Skeletal muscle cell (primary cell): ENCODE measurements at regions not wholly inside any gene's neighbourhood (a gene's known extent, or its start where the extent isn't known, plus 50 kb on each side); places are given as distances from the start of the nearest gene placed in this dataset.

Experiments used
- DNase-seq: peaks from one replicate; pipeline ENCODE4 v3.0.0-alpha.2; 2010; ENCODE audit warnings: low read depth
- H3K4me3 ChIP-seq: 2 replicates; pipeline ENCODE4 v1.5.1; 2011; ENCODE audit warnings: low read depth, mild to moderate bottlenecking, control low read depth, low read length, moderate library complexity

DNA sequence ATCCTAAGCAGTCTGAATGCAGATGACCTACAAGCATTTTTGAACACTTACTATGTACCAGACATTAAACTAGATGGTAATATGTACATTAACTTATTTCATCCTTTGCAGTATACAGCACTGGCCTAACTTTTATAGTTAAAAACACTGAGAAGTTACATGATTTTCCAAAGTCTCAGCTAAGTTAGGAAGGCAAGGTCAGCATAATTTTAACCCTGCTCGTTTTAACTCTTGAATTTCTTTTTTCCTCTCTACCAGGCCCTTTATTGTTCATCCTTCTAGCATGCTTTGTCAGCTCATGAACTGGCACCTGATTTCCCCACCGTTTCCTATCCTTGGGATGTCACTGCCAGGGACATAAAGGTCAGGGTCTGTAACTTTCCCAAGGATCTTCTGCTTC lies 76.9 kb upstream of the ZC3H11B start:
- no peak overlapping the region for H3K4me3 ChIP-seq
- DNase-seq = no peak

- no peak for DNase-seq
- H3K4me3 ChIP-seq = no peak overlapping the region
These were observed 74.9 kb upstream of the ZC3H11B start for GRCh38 chr1:219687779-219688178.

DNA sequence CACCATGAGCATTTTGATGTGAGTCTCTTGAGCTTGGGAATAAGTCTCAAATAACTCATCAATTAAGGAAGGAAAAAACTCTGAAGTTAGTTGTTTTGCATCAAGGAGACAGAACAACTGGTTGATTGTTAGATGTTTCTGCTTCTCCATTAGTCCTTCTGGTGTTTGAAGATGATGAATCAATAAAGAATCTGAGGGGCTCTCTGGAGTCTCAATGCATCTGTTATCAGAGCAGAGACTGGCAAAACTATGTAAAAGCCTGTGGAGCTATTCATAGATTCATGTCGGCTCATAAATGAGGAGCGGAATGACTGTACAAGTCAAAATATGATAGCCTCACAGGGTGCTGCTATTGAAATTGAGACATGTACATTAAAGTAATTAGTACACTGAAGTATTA lies 73.3 kb upstream of the ZC3H11B start:
- no peak overlapping the region for H3K4me3 ChIP-seq
- no peak for DNase-seq

DNA sequence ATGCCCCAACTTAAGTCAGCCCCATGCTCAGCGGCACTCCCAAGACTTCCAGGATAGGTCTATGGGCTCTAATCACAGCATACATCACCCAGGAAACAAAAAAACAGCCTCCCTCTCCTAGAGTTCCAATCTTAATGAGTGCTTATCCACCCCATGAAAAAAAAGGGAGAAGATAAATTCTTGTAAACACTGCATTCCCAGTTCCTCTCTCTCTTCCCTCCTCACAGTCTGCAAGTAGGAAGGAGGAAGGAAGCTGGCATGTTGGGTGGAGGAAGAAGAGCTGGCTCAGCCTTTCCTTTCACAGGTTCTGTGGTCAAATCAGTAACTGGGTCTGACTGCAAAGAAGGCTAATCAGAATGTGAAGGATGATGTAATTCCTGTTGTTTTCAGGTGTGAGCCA lies 69.9 kb upstream of the ZC3H11B start:
- no peak overlapping the region for H3K4me3 ChIP-seq
- no peak for DNase-seq

- no peak overlapping the region for H3K4me3 ChIP-seq
- no peak for DNase-seq
These were observed 69.0 kb upstream of the ZC3H11B start for GRCh38 chr1:219681876-219682275.

GRCh38 chr1:219676012-219676765 lies 63.3 kb upstream of the ZC3H11B start:
- H3K4me3 ChIP-seq = no peak overlapping the region
- DNase-seq = peak; percentile 43

GRCh38 chr1:219670426-219671149 lies 57.7 kb upstream of the ZC3H11B start:
- no peak for DNase-seq

DNA sequence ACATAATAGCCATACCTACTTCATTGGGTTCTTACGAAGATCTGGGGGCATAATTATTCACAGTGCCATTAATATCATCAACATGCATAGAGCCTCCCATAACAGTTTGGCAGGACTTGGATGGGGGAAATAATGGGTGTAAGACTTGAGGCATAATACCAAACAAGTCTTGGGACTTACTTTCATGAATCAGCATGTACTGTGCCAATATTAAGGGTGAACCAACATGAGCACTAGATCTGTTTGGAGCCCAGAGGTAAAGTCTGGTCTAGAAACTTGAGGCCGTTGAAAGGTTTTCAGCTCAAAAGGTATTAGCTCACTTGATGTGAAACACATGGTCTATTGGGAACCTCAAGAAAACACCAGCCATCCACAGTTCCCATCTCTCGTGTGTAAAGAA lies 56.7 kb upstream of the ZC3H11B start:
- no peak overlapping the region for H3K4me3 ChIP-seq
- DNase-seq = no peak

More at GRCh38 chr1:219670426-219671149, 57.7 kb upstream of the ZC3H11B start:
- no peak overlapping the region for H3K4me3 ChIP-seq

DNA sequence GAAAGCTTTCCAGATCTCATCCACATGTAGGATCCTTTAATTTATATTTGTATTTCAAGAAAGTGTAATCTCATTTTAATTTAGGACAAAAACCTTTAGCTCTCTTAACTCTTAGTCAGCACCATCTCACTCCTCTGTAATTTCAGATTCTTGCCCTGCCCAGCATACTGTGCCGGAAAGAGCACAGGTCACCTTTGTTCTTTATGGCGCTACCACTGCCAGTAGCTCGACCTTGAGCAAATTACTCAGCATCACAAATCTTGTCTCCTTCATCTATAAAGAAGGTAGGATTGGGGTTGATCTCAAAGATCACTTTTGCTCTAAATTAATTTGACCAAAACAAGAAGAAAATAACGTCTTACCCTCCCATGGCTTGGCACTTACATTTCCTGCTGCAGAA lies 56.1 kb upstream of the ZC3H11B start:
- no peak for DNase-seq
- no peak overlapping the region for H3K4me3 ChIP-seq

- no peak overlapping the region for H3K4me3 ChIP-seq
- no peak for DNase-seq
These were observed 55.5 kb upstream of the ZC3H11B start for GRCh38 chr1:219668446-219668845.

- peak; percentile 80 for DNase-seq
- no peak overlapping the region for H3K4me3 ChIP-seq
These were observed 53.3 kb upstream of the ZC3H11B start for GRCh38 chr1:219666242-219666641.

DNA sequence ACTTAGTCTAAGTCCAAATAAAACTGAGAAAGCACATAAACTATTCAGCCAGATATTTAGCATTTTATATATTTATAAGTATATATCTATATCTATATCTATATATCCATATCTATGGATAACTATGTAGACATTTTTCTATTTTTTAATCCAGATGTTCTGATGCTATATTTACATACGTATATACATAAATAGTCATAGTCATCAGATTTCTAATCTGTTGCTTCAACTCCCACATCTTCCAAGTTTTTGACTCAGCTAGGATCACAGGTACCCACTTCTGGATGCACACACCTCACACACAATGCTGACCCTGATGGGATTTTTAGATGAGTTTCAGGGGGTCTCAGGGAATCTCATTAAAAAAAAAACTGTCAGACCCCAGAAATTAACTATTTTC lies 52.2 kb upstream of the ZC3H11B start:
- no peak for DNase-seq

DNA sequence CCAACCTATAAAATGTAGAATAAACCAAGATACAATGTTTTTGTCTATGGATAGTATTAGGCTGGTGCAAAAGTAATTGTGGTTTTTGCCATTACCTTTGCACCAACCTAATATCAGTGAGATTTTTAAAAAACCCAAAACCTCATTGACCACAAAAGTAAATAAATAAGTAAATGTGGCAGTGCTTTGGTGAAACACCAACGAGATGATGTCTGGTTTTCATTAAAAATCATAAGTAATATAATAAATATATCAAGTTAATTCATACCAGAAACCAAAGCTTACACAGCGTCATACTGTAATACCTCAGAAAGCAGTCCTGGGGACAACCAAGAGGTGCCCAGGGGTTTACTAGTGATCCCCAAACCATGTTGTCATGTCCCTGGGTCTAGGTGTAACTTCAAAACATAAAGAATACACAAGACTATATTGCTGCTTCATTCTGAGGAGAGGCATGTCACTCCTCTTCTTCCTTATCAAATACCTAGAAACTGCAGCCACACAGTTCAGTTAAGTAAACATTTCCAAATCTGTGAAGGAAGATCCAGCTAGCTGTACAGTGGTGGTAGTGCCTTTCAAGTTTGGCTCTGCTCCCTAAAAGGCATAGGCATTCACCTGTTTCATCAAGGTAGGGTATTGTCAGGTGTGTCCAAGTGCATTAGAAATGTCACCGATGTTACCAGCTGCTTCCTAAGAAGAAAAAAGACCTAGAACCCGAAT lies 51.6 kb upstream of the ZC3H11B start:
- H3K4me3 ChIP-seq = no peak overlapping the region
- no peak for DNase-seq

More for the DNA sequence above, 52.2 kb upstream of the ZC3H11B start:
- no peak overlapping the region for H3K4me3 ChIP-seq
